GM23248 (cell line): ENCODE measurements at regions not wholly inside any gene's neighbourhood (a gene's known extent, or its start where the extent isn't known, plus 50 kb on each side); places are given as distances from the start of the nearest gene placed in this dataset.

Experiments
- DNase-seq: peaks from one replicate; pipeline ENCODE4 v3.0.0-alpha.2; 2015
- H2AFZ ChIP-seq: fragments of 200-600 bp; sonication (generic); 2 replicates; pipeline ENCODE4 v1.6.1; 2016; ENCODE audit warnings: antibody characterized with exemption
- H3F3A ChIP-seq: fragments of 200-600 bp; sonication (generic); 2 replicates; pipeline ENCODE4 v1.6.1; 2016; ENCODE audit warnings: mild to moderate bottlenecking, antibody characterized with exemption, mixed run types; ENCODE audit not compliant: insufficient read depth
- H3K27ac ChIP-seq: fragments of 200-600 bp; sonication (generic); 2 replicates; pipeline ENCODE4 v1.5.1; 2016; ENCODE audit warnings: mild to moderate bottlenecking
- H3K27me3 ChIP-seq: fragments of 200-600 bp; sonication (generic); replicated peaks from 2 replicates; pipeline ENCODE4 v1.6.1; 2016; ENCODE audit warnings: mild to moderate bottlenecking; ENCODE audit not compliant: insufficient read depth
- H3K36me3 ChIP-seq: fragments of 200-600 bp; sonication (generic); 2 replicates; pipeline ENCODE4 v1.6.1; 2016; ENCODE audit warnings: low read depth, mild to moderate bottlenecking
- H3K4me1 ChIP-seq: fragments of 200-600 bp; sonication (generic); 2 replicates; pipeline ENCODE4 v1.6.1; 2016; ENCODE audit warnings: mild to moderate bottlenecking; ENCODE audit not compliant: insufficient read depth
- H3K4me2 ChIP-seq: fragments of 200-600 bp; sonication (generic); one replicate; pipeline ENCODE4 v1.6.1; 2016; ENCODE audit warnings: mild to moderate bottlenecking; ENCODE audit not compliant: unreplicated experiment
- H3K4me3 ChIP-seq: fragments of 200-600 bp; sonication (generic); 2 replicates; pipeline ENCODE4 v1.5.1; 2016; ENCODE audit warnings: mild to moderate bottlenecking
- H3K79me2 ChIP-seq: fragments of 200-600 bp; sonication (generic); 2 replicates; pipeline ENCODE4 v1.6.1; 2016; ENCODE audit warnings: mild to moderate bottlenecking; ENCODE audit not compliant: insufficient read depth
- H3K9ac ChIP-seq: fragments of 200-600 bp; sonication (generic); 2 replicates; pipeline ENCODE4 v1.6.1; 2016; ENCODE audit warnings: mild to moderate bottlenecking
- H3K9me2 ChIP-seq: fragments of 200-600 bp; sonication (generic); 2 replicates; pipeline ENCODE4 v1.6.1; 2016; ENCODE audit warnings: mixed run types, mild to moderate bottlenecking, moderate library complexity; ENCODE audit not compliant: insufficient read depth
- H3K9me3 ChIP-seq: fragments of 200-600 bp; sonication (generic); one replicate; pipeline ENCODE4 v1.6.1; 2017; ENCODE audit warnings: low read depth
- H4K20me1 ChIP-seq: fragments of 200-600 bp; sonication (generic); 2 replicates; pipeline ENCODE4 v1.6.0; 2016; ENCODE audit not compliant: insufficient read depth
- EZH2 ChIP-seq: fragments of 200-600 bp; sonication (generic); IDR thresholded peaks from 2 replicates; pipeline ENCODE4 v1.6.1; 2018; ENCODE audit warnings: antibody characterized with exemption, mild to moderate bottlenecking; ENCODE audit not compliant: insufficient read depth, poor library complexity, severe bottlenecking
- EZH2phosphoT487 ChIP-seq: fragments of 200-600 bp; sonication (generic); IDR thresholded peaks from 2 replicates; pipeline ENCODE4 v1.6.1; 2018; ENCODE audit warnings: antibody characterized with exemption, moderate library complexity, mild to moderate bottlenecking, low read depth; ENCODE audit not compliant: insufficient read depth
- WGBS, 2 experiments: methylation state at CpG; one replicate each; pipeline ENCODE4 v1.1.6; 2015 to 2017; ENCODE audit warnings: low lambda C conversion rate in 2 of 2, low coverage in 1 of 2; ENCODE audit errors: missing lambda C conversion rate in 2 of 2; 5-methylcytosine and 5-hydroxymethylcytosine counted together
- in situ Hi-C: fragments of 300-500 bp; cut with MboI; formaldehyde crosslinking; loops from 2 replicates; pipeline ENCODE4 v1.15.0; 2020

DNA sequence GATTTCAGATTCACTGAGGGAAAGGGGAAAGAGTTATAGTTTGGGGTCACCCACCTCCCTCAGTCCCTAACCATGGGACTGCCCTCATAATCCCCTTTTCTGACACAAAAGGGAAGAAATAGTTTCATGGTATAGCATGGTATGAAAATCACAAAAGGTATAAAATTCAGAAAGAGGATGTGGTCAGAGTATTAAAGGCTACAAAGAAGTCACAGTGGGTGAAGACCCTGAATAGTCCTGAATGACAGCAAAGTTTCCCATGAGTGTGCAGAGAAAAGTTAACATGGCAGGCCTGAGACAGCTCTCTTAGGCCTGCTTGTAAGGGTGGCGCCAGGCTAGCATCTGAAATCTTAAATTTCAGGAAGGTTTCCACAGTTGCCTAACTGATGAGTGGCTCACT is 290.6 kb upstream of the ZNF608 start:
- H3K9ac ChIP-seq: no peak overlapping the region
- in situ Hi-C loops: no loop called here
- 0 out of 2 replicates have a peak, but pooled peaks cover 3% of the 10 kb centered on the region for H3K4me1 ChIP-seq
- DNase-seq: no peak
- no peaks in the 10 kb centered on the region for H3K79me2 ChIP-seq
- no peaks in the 10 kb centered on the region for H3K36me3 ChIP-seq
- H2AFZ ChIP-seq: no peak overlapping the region
- H3K4me3 ChIP-seq: no peak overlapping the region
- H3F3A ChIP-seq: no peaks in the 10 kb centered on the region
- H4K20me1 ChIP-seq: no peaks in the 10 kb centered on the region
- no peak overlapping the region for H3K4me2 ChIP-seq
- no peak overlapping the region for H3K27ac ChIP-seq
- 100% methylated on average over 1 of the region's 1 CpG for WGBS, 2 experiments
- no peak for TF ChIP-seq EZH2phosphoT487
- H3K9me3 ChIP-seq: no peaks in the 10 kb centered on the region
- no peaks in the 10 kb centered on the region for H3K9me2 ChIP-seq
- H3K27me3 ChIP-seq: no peaks in the 10 kb centered on the region

DNA sequence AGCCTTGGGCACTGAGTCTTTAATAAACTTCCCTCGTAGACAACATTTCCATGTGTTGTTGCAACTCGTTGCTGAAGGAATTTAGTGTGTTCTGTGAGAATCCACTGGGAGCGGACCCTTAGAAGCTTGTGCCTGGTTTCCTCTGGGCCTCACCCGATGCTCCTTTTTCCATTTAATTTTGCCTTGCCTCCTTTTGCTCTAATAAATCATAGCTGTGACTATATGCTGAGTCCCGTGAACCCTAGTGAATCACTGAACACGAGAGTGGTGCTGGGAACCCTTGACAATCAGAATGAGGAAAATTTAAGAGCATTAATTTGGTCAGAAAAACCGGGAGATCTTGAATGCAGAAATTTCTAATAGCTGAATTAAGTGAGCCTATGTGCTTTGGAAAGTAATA is 291.1 kb upstream of the ZNF608 start:
- H3K9ac ChIP-seq: no peak overlapping the region
- no peaks in the 10 kb centered on the region for H3K36me3 ChIP-seq
- DNase-seq: no peak
- H3F3A ChIP-seq: no peaks in the 10 kb centered on the region
- TF ChIP-seq EZH2: no peak
- no peak for TF ChIP-seq EZH2phosphoT487
- no peak overlapping the region for H3K4me2 ChIP-seq
- H4K20me1 ChIP-seq: no peaks in the 10 kb centered on the region
- in situ Hi-C loops: no loop called here
- H3K9me2 ChIP-seq: no peaks in the 10 kb centered on the region
- 0 out of 2 replicates have a peak, but pooled peaks cover 8% of the 10 kb centered on the region for H3K4me1 ChIP-seq
- H3K79me2 ChIP-seq: no peaks in the 10 kb centered on the region
- H3K27me3 ChIP-seq: no peaks in the 10 kb centered on the region
- WGBS, 2 experiments: 86 to 93% methylated on average over 7 of the region's 7 CpGs
- no peak overlapping the region for H3K27ac ChIP-seq
- H3K9me3 ChIP-seq: no peaks in the 10 kb centered on the region
- H2AFZ ChIP-seq: no peak overlapping the region
- H3K4me3 ChIP-seq: no peak overlapping the region

DNA sequence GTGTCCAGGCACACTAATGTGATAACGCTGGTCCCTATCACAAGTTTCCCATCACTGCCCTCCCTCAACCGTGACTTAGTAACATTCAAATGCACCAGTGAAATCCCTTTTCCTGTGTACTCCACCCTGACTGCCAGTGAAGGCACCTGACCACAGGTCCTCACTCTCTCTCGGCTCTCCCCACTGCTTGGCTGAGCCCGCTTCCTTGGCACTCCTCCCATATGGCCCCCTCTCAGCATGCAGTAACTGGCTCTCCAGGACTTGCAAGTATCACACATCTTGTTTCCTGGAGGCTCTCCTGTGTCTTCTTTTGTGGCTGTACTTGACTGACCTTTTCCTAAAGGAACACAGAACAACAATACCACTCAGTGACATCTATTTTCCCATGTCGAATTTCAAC is 292.0 kb upstream of the ZNF608 start:
- Histone ChIP-seq H3K9me2 (no peaks in the 10 kb centered on the region), H3K4me2 (no peak overlapping the region), H3K27ac (no peak overlapping the region), H3K9me3 (no peaks in the 10 kb centered on the region), H2AFZ (no peak overlapping the region), H3K27me3 (no peaks in the 10 kb centered on the region), H4K20me1 (no peaks in the 10 kb centered on the region), H3K9ac (no peak overlapping the region), H3K4me3 (no peak overlapping the region), H3F3A (no peaks in the 10 kb centered on the region), H3K4me1 (peaks cover 14% of the 10 kb centered on the region), H3K79me2 (no peaks in the 10 kb centered on the region), H3K36me3 (no peaks in the 10 kb centered on the region)
- TF ChIP-seq EZH2 (no peak), EZH2phosphoT487 (no peak)
- DNase-seq: no peak
- in situ Hi-C loops: no loop called here
- WGBS, 2 experiments: 90% methylated on average over 5 of the region's 5 CpGs

DNA sequence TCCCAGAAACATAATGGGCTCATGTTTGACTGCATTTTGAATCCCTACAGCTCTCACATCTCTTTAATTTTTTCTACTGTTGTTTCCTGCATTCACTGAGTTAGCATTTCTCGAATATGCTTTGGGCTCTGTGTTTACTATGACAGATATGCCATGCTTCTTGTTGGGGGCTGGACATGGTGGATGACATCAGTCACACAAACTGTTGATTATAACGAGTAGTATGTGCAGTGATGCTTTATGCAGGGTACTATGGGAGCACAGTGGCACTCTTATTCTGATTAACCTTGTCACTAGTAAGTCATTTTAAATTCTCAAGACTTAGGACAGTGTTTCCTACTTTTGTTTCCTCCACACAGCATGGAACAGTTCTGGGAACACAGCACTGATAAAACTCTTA is 295.4 kb upstream of the ZNF608 start:
- H3K36me3 ChIP-seq: no peaks in the 10 kb centered on the region
- no peak for TF ChIP-seq EZH2
- TF ChIP-seq EZH2phosphoT487: no peak
- H2AFZ ChIP-seq: no peak overlapping the region
- no peaks in the 10 kb centered on the region for H3F3A ChIP-seq
- H3K4me3 ChIP-seq: no peak overlapping the region
- peaks cover 25% of the 10 kb centered on the region for H3K4me1 ChIP-seq
- H3K9me2 ChIP-seq: no peaks in the 10 kb centered on the region
- in situ Hi-C loops: no loop called here
- DNase-seq: no peak
- no peaks in the 10 kb centered on the region for H4K20me1 ChIP-seq
- H3K27me3 ChIP-seq: no peaks in the 10 kb centered on the region
- no peaks in the 10 kb centered on the region for H3K79me2 ChIP-seq
- 14 to 18% methylated on average over 2 of the region's 2 CpGs for WGBS, 2 experiments
- H3K4me2 ChIP-seq: no peak overlapping the region
- no peaks in the 10 kb centered on the region for H3K9me3 ChIP-seq
- no peak overlapping the region for H3K9ac ChIP-seq
- H3K27ac ChIP-seq: no peak overlapping the region

DNA sequence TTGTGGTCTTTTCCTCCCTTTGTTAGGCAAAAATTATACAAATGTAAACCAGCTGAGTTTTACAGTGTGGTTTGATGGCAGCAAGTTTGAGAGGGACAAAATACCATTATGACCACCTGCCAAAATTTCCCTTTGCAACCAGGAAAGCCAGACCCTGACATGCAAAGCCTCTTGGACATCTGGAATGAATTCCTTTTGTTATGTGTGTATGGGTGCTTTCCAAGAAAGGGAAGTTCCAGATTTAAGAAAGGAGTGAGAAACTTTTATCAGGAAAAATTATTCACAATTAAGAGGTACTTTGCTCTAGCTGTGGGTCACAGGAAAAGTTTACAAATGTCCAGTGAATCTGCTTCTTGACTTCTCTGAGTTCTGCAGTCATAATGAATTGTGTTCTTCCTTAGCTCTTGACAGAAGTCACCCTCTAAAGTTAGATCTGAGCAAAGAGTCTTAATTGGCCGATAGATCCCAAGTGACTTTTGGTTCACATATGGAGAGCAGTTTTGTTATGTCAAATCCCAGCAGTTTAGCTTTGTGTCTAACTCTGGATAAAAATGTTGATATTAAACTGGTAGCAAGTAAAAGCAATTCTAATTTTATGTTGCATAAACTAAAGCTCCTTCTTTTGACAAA is 295.9 kb upstream of the ZNF608 start:
- no peak overlapping the region for H2AFZ ChIP-seq
- 15 to 35% methylated on average over 1 of the region's 1 CpG for WGBS, 2 experiments

More for the DNA sequence above, 295.9 kb upstream of the ZNF608 start:
- no peaks in the 10 kb centered on the region for H3K9me3 ChIP-seq
- no peak overlapping the region for H3K4me2 ChIP-seq
- H3K4me3 ChIP-seq: no peak overlapping the region
- H3K4me1 ChIP-seq: peaks cover 25% of the 10 kb centered on the region
- no peaks in the 10 kb centered on the region for H3K36me3 ChIP-seq
- no peaks in the 10 kb centered on the region for H4K20me1 ChIP-seq
- in situ Hi-C loops: no loop called here
- TF ChIP-seq EZH2: no peak
- TF ChIP-seq EZH2phosphoT487: no peak
- DNase-seq: peak; percentile 22
- H3K27ac ChIP-seq: no peak overlapping the region
- H3K9me2 ChIP-seq: no peaks in the 10 kb centered on the region
- no peaks in the 10 kb centered on the region for H3K79me2 ChIP-seq
- no peaks in the 10 kb centered on the region for H3F3A ChIP-seq
- no peak overlapping the region for H3K9ac ChIP-seq
- no peaks in the 10 kb centered on the region for H3K27me3 ChIP-seq
